NCI-H748 (cell line): ENCODE measurements at regions not wholly inside any gene's neighbourhood (a gene's known extent, or its start where the extent isn't known, plus 50 kb on each side); places are given as distances from the start of the nearest gene placed in this dataset.
A peak's percentile ranks its signal among the peaks of the same experiment; 100 is the strongest.
"Not testable (repeated sequence)": the region's sequence is repeated elsewhere in the genome, so short reads cannot be mapped to it uniquely, and the experiment has no call there.

Experiments
- DNase-seq: peaks from one replicate; lab custom pipeline; 2025; ENCODE audit not compliant: unreplicated experiment; lab: John Stamatoyannopoulos, UW

DNA sequence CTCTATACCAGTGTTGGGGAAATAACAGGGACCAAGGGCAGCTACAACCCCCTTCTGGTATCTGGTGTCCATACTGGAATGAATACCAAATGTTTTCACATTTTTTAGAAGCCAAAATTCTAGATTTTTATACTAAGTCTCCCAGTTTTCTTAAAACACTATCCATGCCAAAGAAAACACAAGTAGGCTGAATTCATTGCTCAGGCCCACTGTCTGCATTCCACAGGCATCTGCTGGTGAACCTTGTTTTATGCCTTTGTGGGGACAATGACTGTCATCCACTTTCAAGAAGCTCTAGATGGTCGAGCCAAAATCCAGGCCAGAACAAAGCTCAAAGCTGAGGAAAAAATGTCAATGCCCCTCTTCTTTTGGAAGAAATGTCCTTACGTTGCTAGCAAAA is 213.4 kb upstream of the RASGEF1B start:
- no peak for DNase-seq

DNA sequence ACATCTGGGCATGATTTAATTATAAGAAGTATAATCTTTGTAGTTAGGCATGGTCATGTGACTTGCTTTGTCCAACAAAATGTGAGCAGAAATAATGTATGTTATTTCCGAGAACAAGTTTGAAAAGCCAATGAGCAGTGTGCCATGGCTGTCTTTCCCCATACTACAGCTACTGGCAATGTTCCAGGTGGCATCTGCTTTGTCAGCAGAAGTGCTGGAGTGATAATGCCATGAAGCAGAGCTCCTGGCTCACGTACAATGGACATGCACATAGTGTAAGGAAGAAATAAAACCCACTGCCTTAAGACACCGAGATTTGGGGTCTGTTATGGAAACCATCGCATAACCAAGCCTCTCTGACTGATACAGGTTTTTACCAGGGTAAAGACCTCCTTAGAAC is 212.6 kb upstream of the RASGEF1B start:
- DNase-seq, result peak; percentile 61

DNA sequence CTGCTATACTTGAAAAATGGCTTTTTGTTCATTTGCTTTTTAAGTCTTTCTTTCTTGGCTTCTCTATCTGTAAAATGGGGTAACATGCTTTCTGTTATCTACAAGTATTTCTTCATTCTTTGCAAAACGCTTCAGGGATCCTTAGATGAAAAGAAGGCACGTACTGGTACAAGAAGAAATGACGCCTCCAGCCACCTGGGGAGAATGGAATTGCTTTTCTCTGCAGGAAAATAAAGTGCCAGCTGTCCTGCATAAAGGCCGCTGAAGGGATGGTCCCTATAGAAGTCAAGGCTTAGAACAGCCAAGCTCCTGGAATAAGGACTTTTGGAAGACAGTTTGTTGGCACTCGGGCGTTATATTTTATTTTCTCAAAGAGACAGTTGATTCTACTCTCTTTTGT is 210.8 kb upstream of the RASGEF1B start:
- DNase-seq, result peak; percentile 83

- DNase-seq, result no peak
These were observed 207.6 kb upstream of the RASGEF1B start for GRCh38 chr4:81679315-81679714.

DNA sequence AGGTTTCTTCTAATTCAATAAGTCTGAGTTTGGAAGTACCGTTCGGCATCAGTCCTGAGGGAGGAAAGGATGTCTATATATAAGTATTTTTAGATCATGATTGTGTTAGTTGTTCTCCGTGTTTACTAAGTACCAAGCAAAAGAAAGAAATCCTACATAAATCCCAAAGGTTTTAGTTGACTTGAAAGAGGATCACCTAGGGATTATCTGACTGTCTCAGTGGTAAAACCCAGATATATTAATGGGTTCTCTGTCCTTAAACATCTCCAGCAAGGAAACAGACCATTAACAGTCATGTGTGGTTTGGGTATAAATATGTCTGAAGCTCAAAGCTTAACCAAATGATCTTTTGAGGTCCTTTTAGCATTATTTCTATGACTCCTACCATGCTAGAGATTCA is 207.1 kb upstream of the RASGEF1B start:
- no peak for DNase-seq

- no peak for DNase-seq
These were observed 204.8 kb upstream of the RASGEF1B start for GRCh38 chr4:81676537-81676936.

- DNase-seq, result no peak
These were observed 204.2 kb upstream of the RASGEF1B start for GRCh38 chr4:81675791-81676393.

DNA sequence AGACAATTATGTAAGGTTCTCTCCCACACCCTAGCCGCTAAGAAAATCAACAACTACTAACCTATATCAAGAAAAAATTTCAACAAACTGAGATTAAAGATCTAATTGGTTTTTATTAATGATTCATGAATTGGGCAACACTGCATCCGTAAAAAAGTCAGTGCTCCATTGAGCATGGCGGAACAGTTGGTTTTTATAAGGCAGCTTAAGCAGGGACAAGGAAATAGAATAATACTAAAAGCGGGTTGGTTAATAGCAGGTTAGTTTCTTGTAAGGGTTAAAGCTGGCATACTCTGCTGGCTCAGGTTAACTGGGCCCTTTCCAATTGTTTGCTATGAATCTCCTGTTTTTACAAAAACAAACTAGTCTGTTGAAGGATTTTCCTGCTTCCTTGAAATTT is 202.3 kb upstream of the RASGEF1B start:
- DNase-seq, result no peak

DNA sequence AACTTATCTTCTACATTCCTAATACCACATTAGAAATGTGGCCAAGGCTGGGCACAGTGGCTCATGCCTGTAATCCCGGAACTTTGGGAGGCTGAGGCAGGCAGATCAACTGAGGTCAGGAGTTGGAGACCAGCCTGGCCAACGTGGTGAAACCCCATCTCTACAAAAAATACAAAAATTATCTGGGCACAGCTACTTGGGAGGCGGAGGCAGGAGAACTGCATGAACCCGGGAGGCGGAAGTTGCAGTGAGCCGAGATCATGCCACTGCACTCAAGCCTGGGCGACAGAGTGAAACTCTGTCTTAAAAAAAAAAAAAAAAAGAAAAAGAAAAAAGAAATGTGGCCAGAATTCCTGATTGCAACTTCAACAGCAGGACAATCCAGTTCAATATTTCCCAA is 196.6 kb upstream of the RASGEF1B start:
- not testable (repeated sequence) for DNase-seq

GRCh38 chr4:81667539-81667938 is 195.8 kb upstream of the RASGEF1B start:
- DNase-seq, result no peak

DNA sequence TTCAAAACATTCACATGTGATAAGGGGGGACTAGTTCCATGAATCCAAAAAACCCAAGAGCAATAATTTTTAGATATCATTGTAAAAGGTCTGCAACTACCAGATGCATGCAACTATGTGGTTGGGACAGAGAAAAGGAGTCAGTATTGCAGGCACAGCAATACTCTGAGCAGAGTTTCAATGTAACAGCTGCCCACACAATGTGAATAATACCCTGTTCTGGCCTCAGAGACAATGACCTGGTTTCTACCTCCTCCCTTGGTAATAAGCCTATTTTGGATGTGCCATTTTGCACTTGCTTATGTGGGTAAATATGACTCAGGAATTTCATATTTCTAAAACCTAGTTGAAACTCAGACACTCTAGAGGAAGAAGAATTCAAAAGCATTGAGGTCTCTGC is 194.8 kb upstream of the RASGEF1B start:
- no peak for DNase-seq

- DNase-seq, result peak; percentile 31
These were observed 193.9 kb upstream of the RASGEF1B start for GRCh38 chr4:81665649-81666048.

GRCh38 chr4:81665045-81665444 is 193.3 kb upstream of the RASGEF1B start:
- no peak for DNase-seq

- DNase-seq, result no peak
These were observed 192.4 kb upstream of the RASGEF1B start for GRCh38 chr4:81664079-81664478.

DNA sequence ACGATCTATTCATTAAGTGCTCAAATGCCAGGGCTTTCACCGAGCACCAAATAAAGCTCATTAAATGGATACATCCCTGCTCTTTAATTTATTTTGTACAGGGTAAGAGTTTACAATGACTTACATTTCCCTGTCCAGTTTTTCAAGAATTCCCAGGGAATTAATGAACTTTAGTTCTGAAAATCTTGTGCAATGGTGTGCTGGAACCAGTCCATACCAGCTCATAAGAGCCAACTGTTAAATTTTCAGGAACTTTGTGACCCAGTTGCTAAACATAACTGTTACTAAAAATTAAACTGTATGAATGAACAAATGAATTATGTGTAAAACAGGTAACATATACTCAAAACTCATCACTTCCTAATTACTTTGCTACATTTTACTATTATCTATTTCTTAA is 191.7 kb upstream of the RASGEF1B start:
- DNase-seq, result no peak

DNA sequence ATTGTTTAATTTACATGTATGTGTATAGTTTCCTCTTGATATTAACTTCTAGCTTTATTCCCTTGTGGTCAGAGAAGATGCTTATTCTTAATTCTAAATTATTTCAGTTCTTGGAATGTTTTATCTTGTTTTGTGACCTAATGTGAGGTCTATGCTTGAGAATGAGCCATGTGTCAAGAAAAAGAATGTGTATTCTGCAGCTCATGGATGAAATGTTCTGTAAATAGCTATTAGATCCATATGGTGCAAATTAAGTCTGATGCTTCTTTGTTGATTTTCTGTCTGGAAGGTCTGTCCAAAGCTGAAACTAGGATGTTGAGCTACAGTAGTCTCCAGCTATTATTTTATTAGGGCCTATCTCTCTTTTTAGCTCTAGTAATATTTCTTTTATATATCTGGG is 187.3 kb upstream of the RASGEF1B start:
- no peak for DNase-seq

DNA sequence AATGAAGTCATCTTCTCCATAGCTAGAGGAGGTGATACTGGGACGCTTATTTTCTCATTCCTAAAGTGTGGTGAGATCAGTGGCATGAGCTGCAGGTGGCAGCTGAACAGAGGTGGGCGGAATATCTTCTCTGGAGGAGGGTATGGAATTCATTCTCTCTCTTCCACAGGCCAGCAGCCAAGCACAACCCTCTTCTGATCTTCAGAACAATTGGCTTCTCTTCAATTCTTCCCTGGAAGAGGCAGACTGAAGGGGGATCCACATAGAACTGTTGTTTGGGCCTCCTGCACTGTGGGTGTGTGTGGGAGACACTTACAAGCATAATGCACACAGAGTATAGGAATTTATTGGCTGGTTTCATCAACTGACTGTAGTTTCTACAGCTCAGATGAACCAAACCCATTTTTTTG is 180.4 kb upstream of the RASGEF1B start:
- no peak for DNase-seq

- DNase-seq, result peak; percentile 52
These were observed 179.7 kb upstream of the RASGEF1B start for GRCh38 chr4:81651243-81651899.

GRCh38 chr4:81650606-81651242 is 179.0 kb upstream of the RASGEF1B start:
- peak; percentile 89 for DNase-seq

- no peak for DNase-seq
These were observed 177.0 kb upstream of the RASGEF1B start for GRCh38 chr4:81648576-81649275.

- no peak for DNase-seq
These were observed 175.7 kb upstream of the RASGEF1B start for GRCh38 chr4:81647388-81647787.

- no peak for DNase-seq
These were observed 170.8 kb upstream of the RASGEF1B start for GRCh38 chr4:81642543-81642942.
